SK-N-SH (cell line): ENCODE measurements at regions not wholly inside any gene's neighbourhood (a gene's known extent, or its start where the extent isn't known, plus 50 kb on each side); places are given as distances from the start of the nearest gene placed in this dataset.
A peak's percentile ranks its signal among the peaks of the same experiment; 100 is the strongest.

ENCODE experiments used
- EZH2phosphoT487 ChIP-seq: fragments of 200-600 bp; sonication (generic); IDR thresholded peaks from 2 replicates; pipeline ENCODE4 v1.6.1; 2017; ENCODE audit warnings: low read depth, mixed run types, mild to moderate bottlenecking, antibody characterized with exemption, moderate library complexity, borderline replicate concordance
- FOSL2 ChIP-seq: IDR thresholded peaks from 2 replicates; pipeline ENCODE4 v1.4.0; 2012; ENCODE audit warnings: low read depth, mild to moderate bottlenecking, moderate library complexity, borderline replicate concordance
- FOXM1 ChIP-seq: IDR thresholded peaks from 2 replicates; pipeline ENCODE4 v1.4.0; 2012; ENCODE audit warnings: low read depth, mild to moderate bottlenecking
- GABPA ChIP-seq: IDR thresholded peaks from 2 replicates; pipeline ENCODE4 v1.4.0; 2012; ENCODE audit warnings: low read depth, mild to moderate bottlenecking
- IRF3 ChIP-seq: fragments of 150-350 bp; IDR thresholded peaks from 2 replicates; pipeline ENCODE4 v1.6.1; 2016; ENCODE audit warnings: mild to moderate bottlenecking, low read depth, low read length
- JUND ChIP-seq: IDR thresholded peaks from 2 replicates; pipeline ENCODE4 v1.4.0; 2012
- MXI1 ChIP-seq: IDR thresholded peaks from 2 replicates; pipeline ENCODE4 v1.6.1; 2012; ENCODE audit warnings: mild to moderate bottlenecking, low read depth, low read length, improper control_type of control experiment
- PBX3 ChIP-seq: IDR thresholded peaks from 2 replicates; pipeline ENCODE4; 2012
- POLR2AphosphoS5 ChIP-seq: IDR thresholded peaks from 2 replicates; pipeline ENCODE4 v1.6.1; 2012; ENCODE audit warnings: low read depth, low read length
- REST ChIP-seq: IDR thresholded peaks from 2 replicates; pipeline ENCODE4 v1.6.1; 2012; ENCODE audit warnings: mild to moderate bottlenecking, low read depth, low read length, moderate library complexity
- RFX5 ChIP-seq: IDR thresholded peaks from 2 replicates; pipeline ENCODE4 v1.6.1; 2012; ENCODE audit warnings: mild to moderate bottlenecking, improper control_type of control experiment, low read length
- RXRA ChIP-seq: IDR thresholded peaks from 2 replicates; pipeline ENCODE4 v1.4.0; 2012; ENCODE audit warnings: low read depth, mild to moderate bottlenecking, borderline replicate concordance
- SIN3A ChIP-seq: IDR thresholded peaks from 2 replicates; pipeline ENCODE4 v1.6.1; 2012; ENCODE audit warnings: low read depth, mild to moderate bottlenecking, low read length, moderate library complexity, borderline replicate concordance
- TAF1 ChIP-seq: IDR thresholded peaks from 2 replicates; pipeline ENCODE4 v1.6.1; 2012; ENCODE audit warnings: low read depth, mild to moderate bottlenecking, low read length, moderate library complexity, borderline replicate concordance
- USF1 ChIP-seq: IDR thresholded peaks from 2 replicates; pipeline ENCODE4 v1.4.0; 2012; ENCODE audit warnings: low read depth, borderline replicate concordance
- USF2 ChIP-seq: fragments of 150-350 bp; IDR thresholded peaks from 2 replicates; pipeline ENCODE4 v1.6.1; 2017; ENCODE audit warnings: antibody characterized with exemption, low read length, low read depth, borderline replicate concordance
- YY1 ChIP-seq: IDR thresholded peaks from 2 replicates; pipeline ENCODE4 v1.4.0; 2012; ENCODE audit warnings: low read depth, mild to moderate bottlenecking
- ZBTB33 ChIP-seq: IDR thresholded peaks from 2 replicates; pipeline ENCODE4 v1.4.0; 2012; ENCODE audit warnings: low read depth, borderline replicate concordance

GRCh38 chr4:174023641-174024040 is 259.8 kb downstream of the FBXO8 start (continued):
- peak; percentile 29; the same call in 1 of the 2 replicates for TF ChIP-seq REST
- peak; percentile 31; the same call in 1 of the 2 replicates for TF ChIP-seq GABPA
- peak; percentile 67; the same call in 1 of the 2 replicates for TF ChIP-seq SIN3A
- peak; percentile 91 for TF ChIP-seq JUND
- peak; percentile 75; the same call in 1 of the 2 replicates for TF ChIP-seq FOSL2
- peak; percentile 88 for TF ChIP-seq FOXM1
- peak; percentile 45; the same call in 1 of the 2 replicates for TF ChIP-seq ZBTB33
- no peak for TF ChIP-seq MXI1
- TF ChIP-seq YY1: no peak
- TF ChIP-seq USF2: no peak
- TF ChIP-seq EZH2phosphoT487: no peak
- peak; percentile 93 for TF ChIP-seq PBX3
- TF ChIP-seq TAF1: peak; percentile 13; the same call in 1 of the 2 replicates
- TF ChIP-seq RXRA: no peak
- TF ChIP-seq POLR2AphosphoS5: peak; percentile 79
- no peak for TF ChIP-seq RFX5
- no peak for TF ChIP-seq IRF3
- no peak for TF ChIP-seq USF1
- TF ChIP-seq, all 33 proteins: peak for 15
